HCEC 1CT (cell line): ENCODE measurements at regions not wholly inside any gene's neighbourhood (a gene's known extent, or its start where the extent isn't known, plus 50 kb on each side); places are given as distances from the start of the nearest gene placed in this dataset.

Experiments
- DNase-seq: peaks from one replicate; pipeline ENCODE4 v3.0.0-alpha.2; 2017

- DNase-seq: no peak
These were observed 1270.9 kb downstream of the TYW1 start for GRCh38 chr7:68267486-68267885.

DNA sequence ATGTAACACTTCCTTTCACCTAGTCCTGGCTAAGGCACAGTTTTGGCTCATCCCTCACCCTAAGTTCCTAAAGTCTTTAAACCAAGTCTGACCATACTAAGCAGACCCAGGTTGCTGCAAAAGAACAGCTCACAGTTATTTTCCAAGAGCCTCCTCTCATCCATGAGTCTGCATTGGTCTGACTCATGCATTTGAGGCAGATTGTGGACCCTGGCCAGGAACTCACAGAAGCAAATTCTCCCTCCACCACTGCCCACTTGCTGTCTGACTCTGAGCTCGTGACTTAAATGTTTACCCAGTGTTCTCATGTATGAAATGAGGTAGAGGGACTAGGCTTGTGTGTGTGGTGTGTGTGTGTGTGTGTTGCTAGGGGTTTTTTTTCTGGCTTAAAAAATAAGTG lies 1272.8 kb downstream of the TYW1 start:
- DNase-seq: no peak

DNA sequence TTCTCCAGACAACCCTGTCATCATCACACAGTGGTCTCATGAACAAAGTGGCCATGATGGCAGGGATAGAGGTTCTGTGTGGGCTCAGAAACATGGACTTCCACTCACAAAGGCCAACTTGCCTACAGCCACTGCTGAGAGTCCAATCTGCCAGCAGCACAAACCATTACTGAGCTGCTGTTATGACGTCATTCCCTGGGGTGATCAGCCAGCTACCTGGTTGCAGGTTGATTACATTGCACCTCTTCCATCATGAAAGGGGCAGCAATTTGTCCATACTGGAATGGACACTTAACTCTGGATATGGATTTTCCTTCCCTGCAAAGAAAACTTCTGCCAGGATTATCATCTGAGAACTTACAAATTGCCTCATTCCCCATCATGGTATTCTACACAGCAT lies 1275.9 kb downstream of the TYW1 start:
- no peak for DNase-seq

- DNase-seq: no peak
These were observed 1280.1 kb downstream of the TYW1 start for GRCh38 chr7:68276725-68277124.

DNA sequence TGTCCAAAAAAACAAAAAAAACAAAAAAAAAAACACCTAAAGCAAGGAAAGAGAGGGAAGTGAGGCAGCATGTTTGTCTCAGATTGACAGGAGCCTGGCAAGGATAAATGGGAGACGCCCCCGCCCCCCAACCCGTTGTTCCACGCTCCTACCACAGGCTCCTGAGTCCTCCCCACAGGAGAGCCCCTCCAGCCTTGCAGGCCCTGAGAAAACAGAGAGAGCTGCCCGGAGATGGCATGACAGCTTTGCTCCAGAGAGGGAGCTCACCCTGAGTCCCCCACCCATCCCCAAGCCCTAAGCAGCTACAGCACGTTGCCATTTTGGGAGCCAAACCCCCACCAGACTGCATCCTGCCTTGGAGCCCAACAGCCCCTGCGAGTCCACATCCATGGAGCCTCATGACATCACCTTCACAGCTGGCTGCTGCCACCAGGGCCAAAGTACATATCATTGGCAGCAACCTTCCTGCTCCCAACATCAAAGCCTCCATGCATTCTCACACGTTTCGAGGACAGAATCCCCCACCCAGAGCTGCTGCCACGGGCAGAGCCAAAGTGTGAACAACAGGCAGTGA lies 1283.3 kb downstream of the TYW1 start:
- no peak for DNase-seq

- DNase-seq: no peak
These were observed 1284.3 kb downstream of the TYW1 start for GRCh38 chr7:68280931-68281330.

DNA sequence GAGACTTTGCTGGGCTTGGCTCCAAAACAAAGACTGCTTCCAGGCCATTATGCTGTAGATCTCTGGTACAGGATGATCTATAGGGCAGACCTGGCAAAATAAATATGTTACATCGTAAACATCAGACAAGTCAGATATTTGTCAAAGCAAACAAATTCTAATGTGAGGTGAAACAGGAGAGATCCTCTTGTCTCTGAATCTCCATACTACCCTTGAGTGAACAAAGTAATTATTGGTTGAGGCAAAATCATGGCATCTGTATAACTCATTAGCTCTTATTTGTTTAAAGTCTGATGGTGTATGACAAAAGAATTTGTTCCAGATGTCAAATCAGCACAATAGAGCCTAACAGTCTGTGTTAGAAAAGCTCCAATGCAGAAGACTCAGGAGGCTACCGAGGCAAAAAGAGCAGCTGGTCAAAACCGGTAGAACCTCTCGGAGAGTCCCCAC lies 1291.5 kb downstream of the TYW1 start:
- no peak for DNase-seq

- DNase-seq: no peak
These were observed 1295.1 kb downstream of the TYW1 start for GRCh38 chr7:68291710-68292109.

- no peak for DNase-seq
These were observed 1298.8 kb downstream of the TYW1 start for GRCh38 chr7:68295386-68295785.

- DNase-seq: no peak
These were observed 1293.7 kb upstream of the AUTS2 start for GRCh38 chr7:68304536-68304935.

- no peak for DNase-seq
These were observed 1291.6 kb upstream of the AUTS2 start for GRCh38 chr7:68306692-68307107.

DNA sequence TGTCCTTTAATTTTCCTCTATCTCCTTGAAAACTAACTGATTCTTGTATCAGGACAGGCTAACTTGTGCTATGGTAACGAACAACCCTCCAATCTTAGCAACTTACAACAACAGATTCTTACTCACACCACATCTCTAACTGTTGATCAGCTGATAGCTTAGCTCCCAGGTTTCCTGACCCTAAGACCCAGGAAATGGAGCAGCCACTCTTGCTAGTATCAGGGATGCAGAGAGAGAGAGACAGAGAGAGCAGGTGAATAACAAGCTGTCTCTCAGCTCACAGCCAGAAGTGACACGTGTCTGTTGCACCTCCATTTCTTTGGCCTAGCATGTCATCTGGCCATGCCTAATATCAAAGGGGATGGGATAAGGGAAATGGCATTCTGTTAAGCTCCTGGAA lies 1289.0 kb upstream of the AUTS2 start:
- no peak for DNase-seq

GRCh38 chr7:68309806-68310205 lies 1288.5 kb upstream of the AUTS2 start:
- no peak for DNase-seq

GRCh38 chr7:68311958-68312357 lies 1286.3 kb upstream of the AUTS2 start:
- no peak for DNase-seq

DNA sequence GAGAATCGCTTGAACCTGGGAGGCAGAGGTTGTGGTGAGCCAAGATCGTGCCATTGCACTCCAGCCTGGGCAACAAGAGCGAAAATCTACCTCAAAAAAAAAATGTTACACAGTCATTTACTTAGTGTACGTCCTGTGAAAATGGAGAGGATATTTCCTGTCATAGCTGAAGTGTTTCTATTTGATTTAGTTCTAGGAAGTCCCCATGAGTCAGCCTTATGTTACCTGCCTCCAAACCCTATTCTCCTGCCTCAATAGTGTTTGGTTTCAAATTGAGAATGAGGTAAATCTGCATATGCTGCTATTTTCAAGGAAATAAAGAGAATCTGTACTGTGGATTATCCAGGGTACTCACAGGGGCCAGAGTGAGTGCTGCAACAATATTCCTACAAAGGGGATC lies 1284.5 kb upstream of the AUTS2 start:
- DNase-seq: no peak

DNA sequence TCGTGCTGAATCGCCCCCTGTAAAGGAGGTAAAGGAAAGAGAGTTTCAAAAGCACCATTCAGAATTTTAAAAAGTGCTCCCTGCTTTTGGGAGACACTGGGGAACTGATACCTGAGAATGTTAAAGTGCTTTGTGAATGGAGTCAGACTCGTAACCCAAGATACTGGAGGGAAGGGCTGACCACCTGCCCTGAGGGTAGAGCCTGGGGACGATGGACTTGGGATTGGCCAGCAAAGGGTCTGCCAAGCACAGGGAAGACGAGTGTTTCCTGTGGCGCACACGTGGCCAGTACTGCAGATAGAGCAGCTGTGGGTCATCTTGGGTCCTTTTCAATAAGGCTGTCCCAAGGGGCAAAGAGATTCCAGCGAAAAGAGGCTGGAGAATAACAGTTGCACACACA lies 1284.1 kb upstream of the AUTS2 start:
- DNase-seq: no peak

GRCh38 chr7:68317476-68317875 lies 1280.8 kb upstream of the AUTS2 start:
- DNase-seq: no peak

GRCh38 chr7:68319061-68319460 lies 1279.2 kb upstream of the AUTS2 start:
- no peak for DNase-seq

- no peak for DNase-seq
These were observed 1277.1 kb upstream of the AUTS2 start for GRCh38 chr7:68321076-68321639.

DNA sequence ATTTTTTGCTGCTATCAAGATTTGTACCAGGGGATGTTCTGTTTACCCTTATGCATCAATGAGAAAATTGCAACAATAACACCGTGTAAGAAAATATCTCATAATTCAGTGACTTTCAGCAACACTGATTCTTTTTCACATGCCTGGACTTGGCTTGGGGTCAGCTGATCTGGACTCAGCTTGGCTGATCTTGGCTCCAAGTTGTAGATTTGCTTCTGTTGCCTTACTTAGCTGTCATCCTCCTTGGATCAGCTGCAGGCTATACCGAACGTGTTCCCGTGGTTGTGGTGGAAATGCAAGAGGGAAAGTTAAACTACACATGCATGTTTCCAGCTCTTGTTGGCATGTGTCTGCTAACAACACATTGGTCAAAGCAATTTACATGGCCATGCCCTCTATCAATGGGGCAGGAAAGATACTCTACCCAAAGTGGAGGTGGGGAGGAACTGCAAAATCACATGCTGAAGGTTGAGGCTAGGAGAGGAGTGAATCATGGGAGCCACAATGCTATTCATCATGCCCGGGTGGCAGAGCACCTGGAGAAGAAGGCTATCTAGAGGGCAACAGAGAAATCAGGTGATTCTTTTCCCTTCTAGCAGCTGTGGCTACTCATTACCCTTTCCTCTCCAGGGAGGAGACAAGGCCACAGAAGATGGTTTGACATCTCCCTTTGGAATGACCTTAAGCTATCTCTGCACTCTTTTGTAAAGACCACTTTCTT lies 1276.3 kb upstream of the AUTS2 start:
- DNase-seq: no peak

GRCh38 chr7:68324621-68325020 lies 1273.7 kb upstream of the AUTS2 start:
- DNase-seq: no peak

DNA sequence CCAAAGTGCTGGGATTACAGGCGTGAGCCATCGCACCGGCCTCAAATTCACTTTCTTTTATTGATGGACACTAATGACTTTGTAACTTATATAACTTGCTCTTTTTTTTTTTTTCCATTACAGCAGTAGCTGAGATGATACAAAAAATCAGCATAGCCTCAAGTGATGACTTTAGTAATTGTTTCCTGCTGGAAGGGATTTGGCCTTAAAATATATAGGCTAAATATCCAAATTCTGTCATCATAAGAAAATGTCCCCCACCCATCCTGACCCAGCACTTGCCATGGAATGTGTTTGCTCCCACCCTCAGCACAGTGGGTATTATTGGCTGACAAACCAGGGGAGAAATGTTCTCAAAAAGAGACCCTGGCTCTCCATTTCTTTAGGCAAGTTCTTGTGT lies 1264.1 kb upstream of the AUTS2 start:
- no peak for DNase-seq

DNA sequence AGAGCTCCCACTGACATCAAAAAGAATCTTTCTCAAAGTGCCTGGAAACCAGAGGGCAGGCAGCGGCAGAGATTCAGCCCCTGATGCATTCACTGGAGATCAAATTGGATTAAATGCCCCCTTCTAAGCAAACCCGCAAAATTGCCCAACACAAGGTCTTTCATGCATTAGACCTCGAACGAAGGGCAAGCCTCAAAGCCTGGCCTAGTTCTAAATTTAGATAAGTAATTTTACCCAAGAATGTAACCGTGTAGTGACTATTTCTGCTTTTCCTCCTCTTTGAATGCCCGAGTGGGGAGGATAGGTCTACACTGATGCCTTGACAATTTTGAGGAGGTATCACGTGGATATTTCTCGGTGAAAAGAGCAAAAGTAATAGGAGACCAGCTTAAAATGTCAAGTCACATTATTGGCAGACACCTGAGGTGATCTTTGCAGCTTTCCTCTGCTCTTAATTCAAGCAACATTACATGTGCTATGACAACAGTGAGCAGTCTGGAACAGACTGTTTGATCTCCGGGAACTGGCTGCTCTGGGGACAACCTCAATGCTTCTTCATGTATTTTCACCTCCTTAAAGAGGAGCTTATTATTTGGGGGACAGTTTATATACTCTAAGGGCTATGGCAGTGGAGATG lies 1263.5 kb upstream of the AUTS2 start:
- DNase-seq: no peak

DNA sequence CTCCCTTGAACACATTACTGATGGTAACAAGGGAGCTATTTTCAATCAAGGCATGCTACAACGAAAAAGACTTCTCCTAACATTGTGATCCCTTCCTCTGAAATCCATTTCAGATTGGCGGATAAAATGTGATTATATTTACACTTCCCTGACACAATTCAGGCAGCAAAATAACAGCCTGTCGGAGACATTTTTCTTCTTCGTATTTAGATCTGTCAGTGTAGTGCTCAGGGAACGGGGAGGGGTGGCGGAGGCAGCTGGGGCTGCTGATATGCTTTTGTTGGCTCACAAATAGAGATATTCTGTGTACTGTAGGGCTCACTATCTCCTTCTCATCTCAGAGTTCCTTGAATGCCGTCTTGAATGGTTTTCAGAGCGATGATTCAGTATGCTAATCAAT lies 1261.7 kb upstream of the AUTS2 start:
- DNase-seq: no peak
